ENCODE measurements at regions not wholly inside any gene's neighbourhood (a gene's known extent, or its start where the extent isn't known, plus 50 kb on each side); places are given as distances from the start of the nearest gene placed in this dataset.

DNA sequence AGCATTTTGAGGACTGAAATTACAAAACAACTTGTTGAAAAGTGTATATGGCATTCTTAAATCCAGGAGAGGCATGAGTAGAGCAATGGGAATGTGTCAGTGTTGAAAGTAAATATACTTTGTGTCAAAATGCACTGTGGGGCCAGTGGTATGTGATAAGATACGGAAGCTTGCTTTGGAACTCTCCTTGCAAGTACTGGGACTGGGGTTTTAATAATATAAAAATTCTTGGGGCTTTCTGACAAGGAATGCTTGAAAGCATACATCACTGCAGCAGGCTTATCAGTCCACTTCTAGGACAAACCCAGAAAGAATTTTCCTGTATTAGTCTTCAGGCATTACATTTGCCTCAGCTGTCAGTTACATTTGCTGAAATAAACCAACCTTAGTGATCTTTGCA is 472.8 kb upstream of the FZD8 start:
- no peak overlapping the region for H3K9ac ChIP-seq (ENCODE audit: low read length)

DNA sequence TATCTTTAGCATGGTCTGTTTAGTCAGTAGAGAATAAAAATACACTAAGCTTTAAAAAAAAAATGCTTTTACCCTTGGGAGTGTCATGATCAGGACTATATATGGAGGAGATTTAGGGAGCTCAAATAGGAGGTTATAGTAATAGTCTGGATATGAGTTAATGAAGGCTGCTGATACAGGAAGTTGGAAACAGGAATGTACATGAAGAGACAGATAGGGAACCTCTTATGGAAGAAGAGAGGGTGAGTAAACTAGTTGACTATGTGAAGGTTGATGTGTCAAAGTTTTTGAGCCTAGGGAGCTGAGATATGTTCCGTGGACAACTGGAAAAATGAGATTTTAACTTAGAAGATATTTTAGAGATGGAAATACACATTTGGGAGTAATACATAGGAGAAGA is 472.0 kb upstream of the FZD8 start:
- no peak overlapping the region for H3K4me3 ChIP-seq (ENCODE audit: low read length)
- H2AFZ ChIP-seq (ENCODE audit: low read length): no peak overlapping the region
- TF ChIP-seq EZH2phosphoT487 (IDR thresholded peaks at IDR 0.05; ENCODE audit: low read length): no peak
- TF ChIP-seq, protein P1, sequence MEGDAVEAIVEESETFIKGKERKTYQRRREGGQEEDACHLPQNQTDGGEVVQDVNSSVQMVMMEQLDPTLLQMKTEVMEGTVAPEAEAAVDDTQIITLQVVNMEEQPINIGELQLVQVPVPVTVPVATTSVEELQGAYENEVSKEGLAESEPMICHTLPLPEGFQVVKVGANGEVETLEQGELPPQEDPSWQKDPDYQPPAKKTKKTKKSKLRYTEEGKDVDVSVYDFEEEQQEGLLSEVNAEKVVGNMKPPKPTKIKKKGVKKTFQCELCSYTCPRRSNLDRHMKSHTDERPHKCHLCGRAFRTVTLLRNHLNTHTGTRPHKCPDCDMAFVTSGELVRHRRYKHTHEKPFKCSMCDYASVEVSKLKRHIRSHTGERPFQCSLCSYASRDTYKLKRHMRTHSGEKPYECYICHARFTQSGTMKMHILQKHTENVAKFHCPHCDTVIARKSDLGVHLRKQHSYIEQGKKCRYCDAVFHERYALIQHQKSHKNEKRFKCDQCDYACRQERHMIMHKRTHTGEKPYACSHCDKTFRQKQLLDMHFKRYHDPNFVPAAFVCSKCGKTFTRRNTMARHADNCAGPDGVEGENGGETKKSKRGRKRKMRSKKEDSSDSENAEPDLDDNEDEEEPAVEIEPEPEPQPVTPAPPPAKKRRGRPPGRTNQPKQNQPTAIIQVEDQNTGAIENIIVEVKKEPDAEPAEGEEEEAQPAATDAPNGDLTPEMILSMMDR (IDR thresholded peaks at IDR 0.05; ENCODE audit: low read length): no peak
- no peak for TF ChIP-seq EZH2 (optimal IDR thresholded peaks at IDR 0.05; ENCODE audit: low read depth, low read length)
- no peaks in the 10 kb centered on the region for H3K27me3 ChIP-seq (replicated peaks; ENCODE audit: insufficient read depth, low read length)
- no peak overlapping the region for H3K9ac ChIP-seq (ENCODE audit: low read length)
- H3K27ac ChIP-seq (ENCODE audit: low read length): no peak overlapping the region
- H3K9me3 ChIP-seq (replicated peaks; ENCODE audit: insufficient read depth, low read length): no peaks in the 10 kb centered on the region
- no peaks in the 10 kb centered on the region for H3K4me1 ChIP-seq (ENCODE audit: low read length)
- H3K36me3 ChIP-seq (replicated peaks; ENCODE audit: insufficient read depth, low read length): no peaks in the 10 kb centered on the region
- no peaks in the 10 kb centered on the region for H3F3A ChIP-seq (ENCODE audit: insufficient read depth, low read length)
- H3K79me2 ChIP-seq (ENCODE audit: low read length): no peaks in the 10 kb centered on the region
- H3K4me2 ChIP-seq (ENCODE audit: low read depth, low read length): no peak overlapping the region
- no peaks in the 10 kb centered on the region for H3K9me2 ChIP-seq (replicated peaks; ENCODE audit: insufficient read depth, low read length)
- no peaks in the 10 kb centered on the region for H4K20me1 ChIP-seq (ENCODE audit: insufficient read depth, low read length)
- DNase-seq: no peak

More for the DNA sequence above, 472.8 kb upstream of the FZD8 start:
- TF ChIP-seq EZH2 (optimal IDR thresholded peaks at IDR 0.05; ENCODE audit: low read depth, low read length) (no peak), EZH2phosphoT487 (IDR thresholded peaks at IDR 0.05; ENCODE audit: low read length) (no peak)
- TF ChIP-seq, protein P1 (IDR thresholded peaks at IDR 0.05; ENCODE audit: low read length): no peak
- Histone ChIP-seq H3K4me3 (ENCODE audit: low read length) (no peak overlapping the region), H3K4me1 (ENCODE audit: low read length) (no peaks in the 10 kb centered on the region), H3K79me2 (ENCODE audit: low read length) (no peaks in the 10 kb centered on the region), H3F3A (ENCODE audit: insufficient read depth, low read length) (no peaks in the 10 kb centered on the region), H3K4me2 (ENCODE audit: low read depth, low read length) (no peak overlapping the region), H4K20me1 (ENCODE audit: insufficient read depth, low read length) (no peaks in the 10 kb centered on the region), H3K27ac (ENCODE audit: low read length) (no peak overlapping the region), H3K36me3 (replicated peaks; ENCODE audit: insufficient read depth, low read length) (no peaks in the 10 kb centered on the region), H3K9me3 (replicated peaks; ENCODE audit: insufficient read depth, low read length) (no peaks in the 10 kb centered on the region), H3K9me2 (replicated peaks; ENCODE audit: insufficient read depth, low read length) (no peaks in the 10 kb centered on the region), H2AFZ (ENCODE audit: low read length) (no peak overlapping the region), H3K27me3 (replicated peaks; ENCODE audit: insufficient read depth, low read length) (no peaks in the 10 kb centered on the region)
- DNase-seq: no peak

DNA sequence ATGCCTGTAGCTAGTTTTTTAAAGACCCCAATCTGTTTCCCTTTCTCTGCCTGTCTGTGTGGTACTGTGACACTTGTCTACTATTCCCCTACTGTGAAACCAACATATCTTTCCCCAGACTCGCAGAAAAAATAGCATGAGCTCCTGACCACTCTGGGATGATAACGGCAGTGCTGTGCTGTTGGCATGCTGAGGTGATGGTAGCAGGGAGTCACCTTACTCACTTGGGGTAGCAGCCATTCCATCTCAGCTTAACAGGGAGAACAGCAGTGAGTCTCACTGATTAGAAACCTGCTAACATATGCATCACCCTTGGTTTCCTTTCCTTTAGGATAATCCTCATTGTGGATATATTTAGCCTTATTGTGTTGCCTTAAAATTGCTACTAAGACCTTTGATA is 469.6 kb upstream of the FZD8 start:
- Histone ChIP-seq H3K79me2 (ENCODE audit: low read length) (no peaks in the 10 kb centered on the region), H3K4me2 (ENCODE audit: low read depth, low read length) (no peak overlapping the region), H3K27ac (ENCODE audit: low read length) (no peak overlapping the region), H3K4me3 (ENCODE audit: low read length) (no peak overlapping the region), H4K20me1 (ENCODE audit: insufficient read depth, low read length) (no peaks in the 10 kb centered on the region), H3K9ac (ENCODE audit: low read length) (no peak overlapping the region), H3K36me3 (replicated peaks; ENCODE audit: insufficient read depth, low read length) (no peaks in the 10 kb centered on the region), H3K9me3 (replicated peaks; ENCODE audit: insufficient read depth, low read length) (no peaks in the 10 kb centered on the region), H3K27me3 (replicated peaks; ENCODE audit: insufficient read depth, low read length) (no peaks in the 10 kb centered on the region), H3F3A (ENCODE audit: insufficient read depth, low read length) (no peaks in the 10 kb centered on the region), H3K4me1 (ENCODE audit: low read length) (no peaks in the 10 kb centered on the region), H2AFZ (ENCODE audit: low read length) (no peak overlapping the region), H3K9me2 (replicated peaks; ENCODE audit: insufficient read depth, low read length) (no peaks in the 10 kb centered on the region)
- TF ChIP-seq, protein P1 (IDR thresholded peaks at IDR 0.05; ENCODE audit: low read length): no peak
- TF ChIP-seq EZH2 (optimal IDR thresholded peaks at IDR 0.05; ENCODE audit: low read depth, low read length) (no peak), EZH2phosphoT487 (IDR thresholded peaks at IDR 0.05; ENCODE audit: low read length) (no peak)
- no peak for DNase-seq

All from MM.1S (cell line).